ENCODE measurements at regions not wholly inside any gene's neighbourhood (a gene's known extent, or its start where the extent isn't known, plus 50 kb on each side); places are given as distances from the start of the nearest gene placed in this dataset.
"Not testable (repeated sequence)": the region's sequence is repeated elsewhere in the genome, so short reads cannot be mapped to it uniquely, and the experiment has no call there.

DNA sequence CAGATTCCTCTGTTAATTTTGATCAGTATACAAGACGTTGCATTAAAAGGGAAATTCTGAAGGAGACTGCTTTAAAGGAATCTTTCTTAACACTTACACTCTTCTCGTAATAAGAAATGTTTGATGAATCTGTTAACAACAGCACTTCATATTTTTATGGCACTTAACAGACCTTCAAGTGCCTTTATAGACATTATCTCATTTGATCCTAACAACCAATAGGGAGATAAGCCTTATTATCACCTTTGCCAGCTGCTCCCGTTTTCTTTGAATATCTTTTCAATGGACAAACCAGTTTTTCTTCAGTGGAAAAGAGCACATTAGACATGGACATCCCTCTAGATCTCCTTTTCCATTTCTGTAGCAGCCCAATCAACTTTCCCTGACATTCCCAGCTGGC lies 653.0 kb upstream of the FAM98A start:
- H3K4me1 ChIP-seq (ENCODE audit: control insufficient read depth, insufficient read depth, low read length, unreplicated experiment), result no peaks in the 10 kb centered on the region
- H3K27ac ChIP-seq (ENCODE audit: low read depth, low read length), result no peak overlapping the region
- no peaks in the 10 kb centered on the region for H3K27me3 ChIP-seq (ENCODE audit: insufficient read depth, low read length)
- no peak overlapping the region for H2AFZ ChIP-seq (ENCODE audit: low read length, unreplicated experiment)
- H3K4me3 ChIP-seq (ENCODE audit: low read depth, low read length), result no peak overlapping the region
- no peaks in the 10 kb centered on the region for H3K79me2 ChIP-seq (ENCODE audit: control insufficient read depth, insufficient read depth, low read length, unreplicated experiment)
- no peaks in the 10 kb centered on the region for H3K36me3 ChIP-seq (ENCODE audit: insufficient read depth, low read length)

DNA sequence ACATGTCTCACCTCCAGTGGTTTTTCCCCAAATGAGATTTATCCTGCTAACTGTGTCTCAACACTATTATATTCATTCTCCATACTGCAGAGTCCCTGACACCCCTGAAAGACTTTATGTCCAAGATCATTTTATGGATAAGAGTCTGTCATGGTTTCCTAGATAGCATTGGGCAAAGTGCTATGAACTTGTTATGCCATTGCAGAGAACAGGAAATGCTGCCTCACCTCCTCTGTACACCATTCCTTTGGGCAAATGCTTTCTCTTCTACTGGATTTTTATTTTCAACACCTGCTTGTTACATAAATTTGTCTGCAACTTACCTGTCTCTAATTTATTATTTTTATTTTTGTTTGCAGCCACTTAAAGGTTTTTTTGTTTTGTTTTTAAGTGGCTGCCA lies 652.5 kb upstream of the FAM98A start:
- no peaks in the 10 kb centered on the region for H3K36me3 ChIP-seq (ENCODE audit: insufficient read depth, low read length)
- no peak overlapping the region for H2AFZ ChIP-seq (ENCODE audit: low read length, unreplicated experiment)
- no peak overlapping the region for H3K27ac ChIP-seq (ENCODE audit: low read depth, low read length)

DNA sequence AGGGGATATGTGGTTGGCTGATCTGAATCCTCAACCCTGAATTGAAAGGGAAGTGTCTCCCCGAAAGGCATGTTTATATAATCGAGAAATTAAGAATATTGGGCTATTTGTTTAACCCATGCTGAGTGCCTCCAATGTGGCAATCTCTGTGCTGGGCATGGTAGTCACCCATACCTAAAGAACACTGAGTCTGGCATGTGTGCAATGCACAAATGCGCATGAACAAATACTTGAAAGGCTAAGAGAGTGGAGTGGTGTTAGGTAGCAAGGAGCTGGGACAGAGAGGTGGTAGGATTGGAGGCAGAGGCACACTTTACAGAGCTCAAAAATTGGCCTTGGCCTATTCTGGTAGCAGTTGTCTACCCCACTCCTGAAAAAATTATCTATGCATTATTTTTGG lies 645.1 kb upstream of the FAM98A start:
- Histone ChIP-seq H3K27ac (ENCODE audit: low read depth, low read length) (no peak overlapping the region), H3K36me3 (ENCODE audit: insufficient read depth, low read length) (no peaks in the 10 kb centered on the region), H3K4me3 (ENCODE audit: low read depth, low read length) (no peak overlapping the region), H3K4me1 (ENCODE audit: control insufficient read depth, insufficient read depth, low read length, unreplicated experiment) (no peaks in the 10 kb centered on the region), H2AFZ (ENCODE audit: low read length, unreplicated experiment) (no peak overlapping the region), H3K79me2 (ENCODE audit: control insufficient read depth, insufficient read depth, low read length, unreplicated experiment) (no peaks in the 10 kb centered on the region), H3K27me3 (ENCODE audit: insufficient read depth, low read length) (no peaks in the 10 kb centered on the region)

More for the DNA sequence above, 652.5 kb upstream of the FAM98A start:
- Histone ChIP-seq H3K27me3 (ENCODE audit: insufficient read depth, low read length) (no peaks in the 10 kb centered on the region), H3K4me1 (ENCODE audit: control insufficient read depth, insufficient read depth, low read length, unreplicated experiment) (no peaks in the 10 kb centered on the region), H3K79me2 (ENCODE audit: control insufficient read depth, insufficient read depth, low read length, unreplicated experiment) (no peaks in the 10 kb centered on the region), H3K4me3 (ENCODE audit: low read depth, low read length) (no peak overlapping the region)

DNA sequence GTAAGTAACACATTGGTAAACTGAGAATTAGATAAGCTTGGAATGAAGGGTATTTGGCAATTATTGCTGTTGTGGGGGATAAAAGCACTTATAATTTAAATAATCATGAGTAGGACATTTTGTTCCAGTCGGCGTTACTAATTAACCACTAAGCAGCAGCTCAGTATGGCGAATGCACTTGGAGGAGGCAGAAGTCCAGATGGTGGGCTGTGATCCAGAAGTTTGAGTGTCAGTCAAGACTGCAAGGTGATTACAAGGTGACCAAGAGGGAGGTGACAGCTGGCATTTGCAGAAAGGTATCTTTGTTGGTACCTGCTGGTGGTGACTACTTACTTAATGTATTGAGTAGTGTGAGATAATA lies 643.6 kb upstream of the FAM98A start:
- Histone ChIP-seq H3K27me3 (ENCODE audit: insufficient read depth, low read length) (no peaks in the 10 kb centered on the region), H3K4me3 (ENCODE audit: low read depth, low read length) (no peak overlapping the region), H3K27ac (ENCODE audit: low read depth, low read length) (no peak overlapping the region), H2AFZ (ENCODE audit: low read length, unreplicated experiment) (no peak overlapping the region), H3K36me3 (ENCODE audit: insufficient read depth, low read length) (no peaks in the 10 kb centered on the region), H3K79me2 (ENCODE audit: control insufficient read depth, insufficient read depth, low read length, unreplicated experiment) (no peaks in the 10 kb centered on the region), H3K4me1 (ENCODE audit: control insufficient read depth, insufficient read depth, low read length, unreplicated experiment) (no peaks in the 10 kb centered on the region)

DNA sequence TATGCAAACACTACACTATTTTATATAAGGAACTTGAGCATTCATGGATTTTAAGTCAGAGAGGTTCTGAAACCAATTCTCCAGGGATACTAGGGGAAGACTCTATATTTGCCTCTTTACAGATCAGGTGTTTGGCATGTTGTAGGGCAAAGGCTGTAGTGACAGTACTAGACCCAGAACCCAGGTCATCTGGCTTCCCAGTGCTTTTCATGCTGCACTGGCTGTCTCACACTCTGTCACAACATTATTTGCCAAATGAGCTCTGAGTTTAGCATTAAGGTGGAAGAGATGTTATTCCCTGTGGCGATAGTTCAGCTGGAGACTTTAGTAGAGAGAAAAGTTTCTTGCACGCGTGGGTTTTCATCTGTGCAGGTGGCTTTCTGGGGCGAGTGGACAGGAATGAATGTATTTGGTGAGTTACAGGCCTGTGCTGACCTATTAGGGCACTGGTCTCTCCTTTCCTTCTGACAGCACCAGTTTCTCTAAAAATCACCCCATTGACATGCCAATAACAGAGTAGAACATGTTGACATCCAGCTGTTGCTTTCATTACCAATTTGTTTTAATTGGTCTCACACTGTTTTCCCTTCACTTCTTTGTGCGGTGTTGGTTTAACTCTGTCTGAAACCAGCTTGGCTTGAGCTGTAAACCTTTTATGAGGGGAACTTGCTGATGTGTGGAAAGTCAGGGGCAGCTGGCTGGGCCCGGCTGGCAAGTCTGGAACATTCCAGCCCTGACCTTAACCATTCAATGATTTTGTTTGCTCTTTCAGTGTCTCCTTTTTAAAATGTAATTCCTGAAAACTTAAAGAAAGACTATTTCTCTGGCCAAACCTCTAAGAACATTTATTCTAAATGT lies 643.0 kb upstream of the FAM98A start:
- no peaks in the 10 kb centered on the region for H3K4me1 ChIP-seq (ENCODE audit: control insufficient read depth, insufficient read depth, low read length, unreplicated experiment)

DNA sequence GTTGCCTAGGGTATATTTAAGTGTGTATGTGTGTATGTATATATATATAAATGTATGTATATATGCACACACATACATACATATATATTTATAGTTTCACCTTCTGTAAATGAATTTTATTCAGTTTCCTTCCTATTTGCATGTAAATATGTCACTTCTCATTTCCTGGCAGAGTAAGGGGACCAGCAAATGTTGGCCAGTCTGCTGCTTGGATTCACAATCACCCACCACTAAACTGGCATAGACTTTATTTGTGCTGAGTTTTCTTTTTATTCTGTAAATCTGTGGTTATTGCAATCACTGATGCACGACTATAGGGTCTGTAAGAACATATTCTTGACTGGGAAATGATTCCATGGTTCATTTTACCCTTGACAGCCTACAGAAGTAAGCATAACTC lies 640.4 kb upstream of the FAM98A start:
- Histone ChIP-seq H2AFZ (ENCODE audit: low read length, unreplicated experiment) (no peak overlapping the region), H3K4me3 (ENCODE audit: low read depth, low read length) (no peak overlapping the region), H3K27ac (ENCODE audit: low read depth, low read length) (no peak overlapping the region), H3K4me1 (ENCODE audit: control insufficient read depth, insufficient read depth, low read length, unreplicated experiment) (no peaks in the 10 kb centered on the region), H3K36me3 (ENCODE audit: insufficient read depth, low read length) (no peaks in the 10 kb centered on the region), H3K27me3 (ENCODE audit: insufficient read depth, low read length) (no peaks in the 10 kb centered on the region), H3K79me2 (ENCODE audit: control insufficient read depth, insufficient read depth, low read length, unreplicated experiment) (no peaks in the 10 kb centered on the region)

More for the DNA sequence above, 643.0 kb upstream of the FAM98A start:
- Histone ChIP-seq H3K36me3 (ENCODE audit: insufficient read depth, low read length) (no peaks in the 10 kb centered on the region), H2AFZ (ENCODE audit: low read length, unreplicated experiment) (no peak overlapping the region), H3K27me3 (ENCODE audit: insufficient read depth, low read length) (no peaks in the 10 kb centered on the region), H3K4me3 (ENCODE audit: low read depth, low read length) (no peak overlapping the region), H3K79me2 (ENCODE audit: control insufficient read depth, insufficient read depth, low read length, unreplicated experiment) (no peaks in the 10 kb centered on the region), H3K27ac (ENCODE audit: low read depth, low read length) (no peak overlapping the region)

DNA sequence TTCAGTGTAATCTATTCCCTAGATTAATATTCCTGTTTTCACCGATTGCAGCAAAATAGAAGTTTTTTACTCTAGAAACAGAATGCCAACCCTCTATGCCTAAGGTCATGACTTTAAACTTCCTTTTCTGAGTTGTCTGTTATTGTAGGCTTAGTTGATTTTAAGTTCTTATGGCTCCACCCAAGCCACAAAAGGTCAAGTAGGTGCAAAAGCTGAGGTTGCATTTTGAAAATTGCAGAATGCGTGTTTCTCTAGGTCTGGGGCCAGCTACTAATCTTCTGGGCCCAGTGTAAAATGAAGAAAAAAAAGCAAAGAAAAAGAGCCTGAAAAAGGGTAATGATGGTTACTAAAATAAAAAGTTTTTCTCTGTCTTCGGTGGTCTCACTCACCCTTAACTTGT lies 635.7 kb upstream of the FAM98A start:
- H3K79me2 ChIP-seq (ENCODE audit: control insufficient read depth, insufficient read depth, low read length, unreplicated experiment), result no peaks in the 10 kb centered on the region
- no peak overlapping the region for H2AFZ ChIP-seq (ENCODE audit: low read length, unreplicated experiment)
- H3K36me3 ChIP-seq (ENCODE audit: insufficient read depth, low read length), result no peaks in the 10 kb centered on the region
- no peak overlapping the region for H3K4me3 ChIP-seq (ENCODE audit: low read depth, low read length)
- H3K4me1 ChIP-seq (ENCODE audit: control insufficient read depth, insufficient read depth, low read length, unreplicated experiment), result no peaks in the 10 kb centered on the region
- H3K27me3 ChIP-seq (ENCODE audit: insufficient read depth, low read length), result no peaks in the 10 kb centered on the region
- no peak overlapping the region for H3K27ac ChIP-seq (ENCODE audit: low read depth, low read length)

DNA sequence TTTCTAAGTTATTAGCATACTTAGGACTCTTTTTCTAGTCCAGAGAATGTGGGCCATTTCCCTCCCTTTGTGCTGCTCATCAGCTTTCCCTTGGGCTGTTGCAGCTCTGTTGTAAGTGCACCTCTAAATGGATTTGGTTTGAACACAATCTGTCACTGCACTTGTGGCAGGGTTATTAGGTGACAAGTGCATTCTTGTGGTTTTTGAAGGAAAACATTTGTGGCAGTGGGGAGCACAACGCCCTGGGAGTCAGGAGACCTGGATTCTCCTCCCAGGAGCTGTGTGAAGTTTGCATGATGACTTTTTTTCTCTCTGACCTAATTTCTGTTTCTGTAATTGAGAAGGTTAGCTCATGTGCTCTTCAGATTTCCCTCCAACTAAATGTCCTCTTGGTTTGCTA lies 630.9 kb upstream of the FAM98A start:
- H3K4me1 ChIP-seq (ENCODE audit: control insufficient read depth, insufficient read depth, low read length, unreplicated experiment), result no peaks in the 10 kb centered on the region
- no peaks in the 10 kb centered on the region for H3K79me2 ChIP-seq (ENCODE audit: control insufficient read depth, insufficient read depth, low read length, unreplicated experiment)
- no peak overlapping the region for H3K4me3 ChIP-seq (ENCODE audit: low read depth, low read length)
- no peaks in the 10 kb centered on the region for H3K27me3 ChIP-seq (ENCODE audit: insufficient read depth, low read length)
- no peak overlapping the region for H2AFZ ChIP-seq (ENCODE audit: low read length, unreplicated experiment)
- H3K27ac ChIP-seq (ENCODE audit: low read depth, low read length), result no peak overlapping the region
- H3K36me3 ChIP-seq (ENCODE audit: insufficient read depth, low read length), result no peaks in the 10 kb centered on the region

DNA sequence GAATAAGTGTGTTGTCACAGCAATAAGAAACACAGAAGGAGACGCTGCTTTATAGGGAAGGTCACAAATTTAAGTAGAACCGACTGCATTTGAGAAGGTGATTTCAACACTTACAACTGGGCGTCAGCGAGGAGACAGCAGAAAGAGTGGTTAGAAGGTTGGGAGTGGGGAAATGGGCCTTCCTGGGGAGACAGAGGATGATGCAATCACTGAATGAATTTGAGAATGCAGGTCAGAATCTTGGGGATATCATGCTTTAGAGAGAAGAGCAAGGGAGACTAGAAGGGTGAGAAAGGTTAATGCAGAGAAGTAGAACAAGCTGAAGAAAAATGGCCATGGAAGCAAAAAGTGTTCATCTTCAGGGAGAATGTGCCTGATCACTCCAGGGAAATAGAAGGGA lies 616.1 kb upstream of the FAM98A start:
- H3K4me3 ChIP-seq (ENCODE audit: low read depth, low read length), result no peak overlapping the region
- no peaks in the 10 kb centered on the region for H3K79me2 ChIP-seq (ENCODE audit: control insufficient read depth, insufficient read depth, low read length, unreplicated experiment)
- no peak overlapping the region for H3K27ac ChIP-seq (ENCODE audit: low read depth, low read length)
- no peak overlapping the region for H2AFZ ChIP-seq (ENCODE audit: low read length, unreplicated experiment)
- no peaks in the 10 kb centered on the region for H3K36me3 ChIP-seq (ENCODE audit: insufficient read depth, low read length)
- no peaks in the 10 kb centered on the region for H3K27me3 ChIP-seq (ENCODE audit: insufficient read depth, low read length)
- no peaks in the 10 kb centered on the region for H3K4me1 ChIP-seq (ENCODE audit: control insufficient read depth, insufficient read depth, low read length, unreplicated experiment)

DNA sequence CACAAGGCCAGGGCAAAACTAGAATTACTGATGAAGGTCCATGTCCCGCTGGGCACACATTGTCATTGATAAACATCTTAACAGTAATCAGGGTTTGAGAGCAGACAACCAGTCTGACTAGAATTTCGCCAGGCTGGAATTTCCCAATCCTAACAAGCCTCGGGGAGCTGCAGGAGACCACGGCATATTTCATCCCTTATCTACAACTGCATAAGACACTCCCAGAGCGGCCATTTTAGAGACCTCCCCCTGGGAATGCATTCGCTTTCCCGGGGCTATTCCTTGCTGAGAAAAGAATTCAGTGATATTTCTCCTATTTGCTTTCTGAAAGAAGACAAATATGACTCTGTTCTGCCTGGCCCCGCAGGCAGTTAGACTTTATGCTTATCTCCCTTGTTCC lies 611.3 kb upstream of the FAM98A start:
- not testable (repeated sequence) for H3K4me1 ChIP-seq (ENCODE audit: control insufficient read depth, insufficient read depth, low read length, unreplicated experiment); H3K27ac ChIP-seq (ENCODE audit: low read depth, low read length); H3K79me2 ChIP-seq (ENCODE audit: control insufficient read depth, insufficient read depth, low read length, unreplicated experiment); H3K4me3 ChIP-seq (ENCODE audit: low read depth, low read length); H3K36me3 ChIP-seq (ENCODE audit: insufficient read depth, low read length); H2AFZ ChIP-seq (ENCODE audit: low read length, unreplicated experiment); H3K27me3 ChIP-seq (ENCODE audit: insufficient read depth, low read length)

DNA sequence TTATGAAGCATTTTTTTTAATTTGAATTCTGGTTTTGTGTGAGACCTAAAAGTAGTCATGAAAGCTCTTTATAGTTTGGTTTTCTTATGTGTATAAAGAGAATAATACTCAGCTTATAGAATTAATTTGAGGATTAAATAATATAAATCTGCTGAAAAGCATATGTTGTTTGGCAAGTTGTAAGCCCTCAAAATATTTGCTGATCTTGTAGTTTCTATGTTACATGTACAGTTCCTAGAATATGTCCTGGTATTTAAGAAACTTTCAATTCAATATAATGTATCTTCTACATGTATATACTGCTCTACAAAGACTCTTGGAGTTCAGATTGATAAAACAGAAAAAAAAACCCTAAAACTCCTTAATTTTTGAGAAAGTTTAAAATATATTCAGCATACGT lies 605.5 kb upstream of the FAM98A start:
- no peak overlapping the region for H3K27ac ChIP-seq (ENCODE audit: low read depth, low read length)
- no peak overlapping the region for H3K4me3 ChIP-seq (ENCODE audit: low read depth, low read length)
- H3K79me2 ChIP-seq (ENCODE audit: control insufficient read depth, insufficient read depth, low read length, unreplicated experiment), result no peaks in the 10 kb centered on the region
- no peak overlapping the region for H2AFZ ChIP-seq (ENCODE audit: low read length, unreplicated experiment)
- no peaks in the 10 kb centered on the region for H3K4me1 ChIP-seq (ENCODE audit: control insufficient read depth, insufficient read depth, low read length, unreplicated experiment)
- H3K27me3 ChIP-seq (ENCODE audit: insufficient read depth, low read length), result no peaks in the 10 kb centered on the region
- H3K36me3 ChIP-seq (ENCODE audit: insufficient read depth, low read length), result no peaks in the 10 kb centered on the region
